ENCODE measurements at regions not wholly inside any gene's neighbourhood (a gene's known extent, or its start where the extent isn't known, plus 50 kb on each side); places are given as distances from the start of the nearest gene placed in this dataset.
"Not testable (repeated sequence)": the region's sequence is repeated elsewhere in the genome, so short reads cannot be mapped to it uniquely, and the experiment has no call there.

- in situ Hi-C loops (cut with HindIII; ENCODE audit: low pct_unique_long_range_greater_than_20kb, low sequenced_read_pairs) = no loop called here
- no peak for DNase-seq (ENCODE audit: low read depth)
Measured at GRCh38 chr2:115904516-115904915, 1462.1 kb downstream of the DPP10 start.

- no peak for DNase-seq (ENCODE audit: low read depth)
- in situ Hi-C loops (cut with HindIII; ENCODE audit: low pct_unique_long_range_greater_than_20kb, low sequenced_read_pairs) = no loop called here
Measured at GRCh38 chr2:115908731-115909130, 1466.3 kb downstream of the DPP10 start.

GRCh38 chr2:115910270-115910669 lies 1467.8 kb downstream of the DPP10 start:
- DNase-seq (ENCODE audit: low read depth) = no peak
- in situ Hi-C loops (cut with HindIII; ENCODE audit: low pct_unique_long_range_greater_than_20kb, low sequenced_read_pairs) = no loop called here

GRCh38 chr2:115913921-115914320 lies 1471.5 kb downstream of the DPP10 start:
- in situ Hi-C loops (cut with HindIII; ENCODE audit: low pct_unique_long_range_greater_than_20kb, low sequenced_read_pairs) = no loop called here
- no peak for DNase-seq (ENCODE audit: low read depth)

- DNase-seq (ENCODE audit: low read depth) = no peak
- in situ Hi-C loops (cut with HindIII; ENCODE audit: low pct_unique_long_range_greater_than_20kb, low sequenced_read_pairs) = no loop called here
Measured at GRCh38 chr2:115921541-115921940, 1479.1 kb downstream of the DPP10 start.

GRCh38 chr2:115939902-115940301 lies 1497.5 kb downstream of the DPP10 start:
- in situ Hi-C loops (cut with HindIII; ENCODE audit: low pct_unique_long_range_greater_than_20kb, low sequenced_read_pairs) = no loop called here
- DNase-seq (ENCODE audit: low read depth) = peak; percentile 1

GRCh38 chr2:115942800-115943199 lies 1500.4 kb downstream of the DPP10 start:
- in situ Hi-C loops (cut with HindIII; ENCODE audit: low pct_unique_long_range_greater_than_20kb, low sequenced_read_pairs) = no loop called here
- DNase-seq (ENCODE audit: low read depth) = no peak

- DNase-seq (ENCODE audit: low read depth) = no peak
- in situ Hi-C loops (cut with HindIII; ENCODE audit: low pct_unique_long_range_greater_than_20kb, low sequenced_read_pairs) = no loop called here
Measured at GRCh38 chr2:115946341-115946740, 1503.9 kb downstream of the DPP10 start.

- no peak for DNase-seq (ENCODE audit: low read depth)
- in situ Hi-C loops (cut with HindIII; ENCODE audit: low pct_unique_long_range_greater_than_20kb, low sequenced_read_pairs) = no loop called here
Measured at GRCh38 chr2:115946891-115947290, 1504.5 kb downstream of the DPP10 start.

- in situ Hi-C loops (cut with HindIII; ENCODE audit: low pct_unique_long_range_greater_than_20kb, low sequenced_read_pairs) = no loop called here
- DNase-seq (ENCODE audit: low read depth) = no peak
Measured at GRCh38 chr2:115976916-115977315, 1534.5 kb downstream of the DPP10 start.

GRCh38 chr2:115999039-115999438 lies 1556.6 kb downstream of the DPP10 start:
- DNase-seq (ENCODE audit: low read depth) = no peak
- in situ Hi-C loops (cut with HindIII; ENCODE audit: low pct_unique_long_range_greater_than_20kb, low sequenced_read_pairs) = no loop called here

- DNase-seq (ENCODE audit: low read depth) = no peak
- in situ Hi-C loops (cut with HindIII; ENCODE audit: low pct_unique_long_range_greater_than_20kb, low sequenced_read_pairs) = no loop called here
Measured at GRCh38 chr2:116023026-116023425, 1580.6 kb downstream of the DPP10 start.

- in situ Hi-C loops (cut with HindIII; ENCODE audit: low pct_unique_long_range_greater_than_20kb, low sequenced_read_pairs) = not testable (repeated sequence)
Measured at GRCh38 chr2:116038758-116039157, 1596.3 kb downstream of the DPP10 start.

GRCh38 chr2:116042530-116042929 lies 1600.1 kb downstream of the DPP10 start:
- no peak for DNase-seq (ENCODE audit: low read depth)
- in situ Hi-C loops (cut with HindIII; ENCODE audit: low pct_unique_long_range_greater_than_20kb, low sequenced_read_pairs) = no loop called here

More at GRCh38 chr2:116038758-116039157, 1596.3 kb downstream of the DPP10 start:
- DNase-seq (ENCODE audit: low read depth) = not testable (repeated sequence)

GRCh38 chr2:116057538-116057937 lies 1615.1 kb downstream of the DPP10 start:
- in situ Hi-C loops (cut with HindIII; ENCODE audit: low pct_unique_long_range_greater_than_20kb, low sequenced_read_pairs) = no loop called here
- DNase-seq (ENCODE audit: low read depth) = no peak

- in situ Hi-C loops (cut with HindIII; ENCODE audit: low pct_unique_long_range_greater_than_20kb, low sequenced_read_pairs) = no loop called here
- DNase-seq (ENCODE audit: low read depth) = no peak
Measured at GRCh38 chr2:116061023-116061422, 1618.6 kb downstream of the DPP10 start.

- no peak for DNase-seq (ENCODE audit: low read depth)
- in situ Hi-C loops (cut with HindIII; ENCODE audit: low pct_unique_long_range_greater_than_20kb, low sequenced_read_pairs) = no loop called here
Measured at GRCh38 chr2:116073731-116074130, 1631.3 kb downstream of the DPP10 start.

GRCh38 chr2:116074161-116074560 lies 1631.7 kb downstream of the DPP10 start:
- in situ Hi-C loops (cut with HindIII; ENCODE audit: low pct_unique_long_range_greater_than_20kb, low sequenced_read_pairs) = no loop called here
- DNase-seq (ENCODE audit: low read depth) = no peak

- DNase-seq (ENCODE audit: low read depth) = no peak
- in situ Hi-C loops (cut with HindIII; ENCODE audit: low pct_unique_long_range_greater_than_20kb, low sequenced_read_pairs) = no loop called here
Measured at GRCh38 chr2:116088236-116088635, 1645.8 kb downstream of the DPP10 start.

GRCh38 chr2:116094196-116094595 lies 1651.8 kb downstream of the DPP10 start:
- no peak for DNase-seq (ENCODE audit: low read depth)
- in situ Hi-C loops (cut with HindIII; ENCODE audit: low pct_unique_long_range_greater_than_20kb, low sequenced_read_pairs) = no loop called here

- DNase-seq (ENCODE audit: low read depth) = no peak
- in situ Hi-C loops (cut with HindIII; ENCODE audit: low pct_unique_long_range_greater_than_20kb, low sequenced_read_pairs) = no loop called here
Measured at GRCh38 chr2:116095636-116096035, 1653.2 kb downstream of the DPP10 start.

Measured in Caki2 (cell line).